Neuron (in vitro differentiated cells): ENCODE measurements at regions not wholly inside any gene's neighbourhood (a gene's known extent, or its start where the extent isn't known, plus 50 kb on each side); places are given as distances from the start of the nearest gene placed in this dataset.

Source experiments
- H2AFZ ChIP-seq: one replicate; pipeline ENCODE4 v1.6.1; 2013; ENCODE audit warnings: low read depth, mild to moderate bottlenecking, inconsistent platforms, low read length, moderate library complexity
- H3K27me3 ChIP-seq: one replicate; pipeline ENCODE4 v1.6.1; 2013; ENCODE audit warnings: low read length; ENCODE audit not compliant: insufficient read depth
- H3K36me3 ChIP-seq: one replicate; pipeline ENCODE4 v1.6.1; 2013; ENCODE audit warnings: low read length; ENCODE audit not compliant: insufficient read depth
- H3K4me1 ChIP-seq: one replicate; pipeline ENCODE4 v1.6.1; 2013; ENCODE audit warnings: low read length; ENCODE audit not compliant: insufficient read depth
- H3K4me3 ChIP-seq: 2 replicates; pipeline ENCODE4 v1.5.1; 2013; ENCODE audit warnings: mild to moderate bottlenecking, low read length, moderate library complexity
- H3K9me3 ChIP-seq: one replicate; pipeline ENCODE4 v1.6.1; 2013; ENCODE audit warnings: low read length

DNA sequence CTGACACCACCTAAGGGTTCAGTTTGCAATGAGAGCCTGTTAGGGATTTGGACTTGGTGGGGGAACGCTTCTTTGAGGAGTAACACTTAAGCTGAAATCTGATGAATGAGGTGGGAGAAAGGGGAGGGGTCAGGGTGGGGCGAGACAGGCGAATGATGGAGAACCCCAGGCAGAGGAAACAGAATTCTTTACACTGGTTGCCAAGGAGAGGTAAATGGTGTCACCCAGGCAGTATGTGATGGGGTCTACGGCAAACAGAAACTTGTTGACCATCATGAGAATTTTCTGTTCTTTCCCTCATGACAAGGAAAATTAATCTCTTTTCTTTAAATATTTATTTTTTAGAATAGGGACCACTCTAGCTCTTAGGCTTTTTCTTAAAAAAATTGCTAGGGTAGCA, 157.2 kb upstream of the MITF start:
- Histone ChIP-seq H3K9me3 (no peaks in the 10 kb centered on the region), H3K4me3 (no peak overlapping the region), H2AFZ (no peak overlapping the region), H3K27me3 (no peaks in the 10 kb centered on the region), H3K4me1 (no peaks in the 10 kb centered on the region), H3K36me3 (no peaks in the 10 kb centered on the region)

DNA sequence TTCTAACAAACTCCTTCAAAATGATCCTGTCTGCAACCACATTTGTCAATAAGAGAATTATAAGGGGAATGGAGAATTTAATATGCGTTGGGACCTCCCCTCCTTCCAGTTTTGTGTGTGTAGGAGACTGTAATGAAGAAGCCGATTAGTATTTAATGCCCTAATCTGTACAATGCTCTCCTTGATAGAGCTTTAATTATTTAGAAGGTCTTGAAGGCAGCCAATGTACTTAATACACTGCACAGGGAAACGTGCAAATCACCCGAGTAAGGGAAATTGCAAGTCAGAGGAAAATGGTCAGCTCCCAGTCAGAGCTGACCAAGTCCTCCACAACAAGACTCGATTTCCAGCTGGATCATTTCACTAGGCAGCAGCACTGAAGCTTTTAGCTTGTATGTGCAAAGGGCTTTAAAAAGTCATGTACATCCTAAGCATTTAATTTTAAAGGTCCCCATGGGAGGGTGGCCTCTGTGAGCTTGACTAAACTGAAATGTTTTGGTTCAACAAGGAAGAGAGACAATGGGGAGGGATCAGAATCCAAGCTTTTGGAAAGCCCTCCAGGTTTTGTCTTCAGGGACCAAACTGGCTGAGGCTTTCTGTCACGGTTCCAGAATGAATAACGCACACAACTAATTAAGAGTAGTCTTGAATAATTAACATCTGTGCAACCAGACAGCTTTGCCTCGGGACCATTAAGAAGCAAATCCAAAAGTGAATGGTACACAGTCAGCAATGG, 159.8 kb upstream of the MITF start:
- Histone ChIP-seq H3K27me3 (no peaks in the 10 kb centered on the region), H3K36me3 (no peaks in the 10 kb centered on the region), H2AFZ (no peak overlapping the region), H3K9me3 (no peaks in the 10 kb centered on the region), H3K4me1 (no peaks in the 10 kb centered on the region), H3K4me3 (no peak overlapping the region)

DNA sequence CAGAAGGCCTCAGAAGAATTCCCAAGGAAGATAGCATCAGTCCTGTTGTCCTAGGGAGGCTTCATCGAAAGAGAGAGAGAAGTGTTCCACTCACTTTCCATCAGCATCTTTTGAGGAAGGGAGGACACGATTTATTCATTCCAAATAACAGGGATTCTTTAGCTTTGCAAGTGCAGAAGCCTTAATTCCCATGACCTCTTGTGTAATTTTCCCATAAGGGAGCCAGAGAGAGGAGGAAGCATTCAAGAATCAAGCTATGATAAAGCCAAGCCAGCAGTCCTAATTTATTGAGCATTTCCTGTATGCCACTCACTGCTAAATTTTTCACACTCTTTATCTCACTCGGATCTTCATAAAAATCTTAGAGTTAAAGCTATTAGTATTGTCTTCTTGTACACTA, 169.7 kb upstream of the MITF start:
- H3K9me3 ChIP-seq, result no peaks in the 10 kb centered on the region
- H2AFZ ChIP-seq, result no peak overlapping the region
- H3K4me3 ChIP-seq, result no peak overlapping the region
- H3K27me3 ChIP-seq, result no peaks in the 10 kb centered on the region
- no peaks in the 10 kb centered on the region for H3K4me1 ChIP-seq
- no peaks in the 10 kb centered on the region for H3K36me3 ChIP-seq

DNA sequence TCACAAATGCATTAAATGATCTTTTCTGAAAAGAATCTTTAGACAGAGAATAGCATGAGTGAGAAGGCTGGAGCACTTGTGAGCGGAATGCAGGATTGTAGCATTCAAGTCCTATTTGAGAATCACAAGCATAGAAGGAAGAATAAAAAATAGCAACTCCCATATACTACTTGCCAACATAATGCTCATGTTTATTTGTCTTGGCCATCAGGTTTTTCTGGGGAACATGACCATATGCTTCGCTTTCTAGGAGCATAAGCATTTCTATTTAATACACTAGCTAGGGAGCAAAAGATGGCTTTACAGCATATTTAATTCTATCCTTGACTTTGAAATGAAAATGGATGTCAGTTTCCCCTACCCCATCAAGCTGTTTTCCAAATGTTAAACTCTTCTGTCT, 170.3 kb upstream of the MITF start:
- Histone ChIP-seq H3K36me3 (no peaks in the 10 kb centered on the region), H3K27me3 (no peaks in the 10 kb centered on the region), H3K4me3 (no peak overlapping the region), H3K4me1 (no peaks in the 10 kb centered on the region), H2AFZ (no peak overlapping the region), H3K9me3 (no peaks in the 10 kb centered on the region)

DNA sequence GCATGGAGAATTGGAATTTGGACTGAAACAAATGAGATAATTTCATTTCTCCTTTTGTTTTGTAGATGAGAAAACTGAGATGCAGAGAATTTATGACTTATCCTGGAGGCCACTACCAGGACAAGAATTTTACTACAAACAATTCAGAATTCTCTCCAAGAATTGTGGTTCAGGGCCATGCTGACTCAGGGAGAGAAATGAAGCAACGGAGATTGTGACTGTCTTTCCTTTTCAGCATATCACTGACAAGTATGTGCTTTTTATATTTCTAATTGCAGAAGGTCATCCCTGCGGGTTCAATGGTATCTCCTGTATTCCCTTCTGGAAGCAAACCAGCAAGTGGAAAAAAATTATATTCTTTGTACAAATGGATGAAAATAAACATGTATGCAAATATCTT, 170.8 kb upstream of the MITF start:
- no peaks in the 10 kb centered on the region for H3K4me1 ChIP-seq
- H3K4me3 ChIP-seq, result no peak overlapping the region
- H2AFZ ChIP-seq, result no peak overlapping the region
- H3K9me3 ChIP-seq, result no peaks in the 10 kb centered on the region
- no peaks in the 10 kb centered on the region for H3K27me3 ChIP-seq
- no peaks in the 10 kb centered on the region for H3K36me3 ChIP-seq

DNA sequence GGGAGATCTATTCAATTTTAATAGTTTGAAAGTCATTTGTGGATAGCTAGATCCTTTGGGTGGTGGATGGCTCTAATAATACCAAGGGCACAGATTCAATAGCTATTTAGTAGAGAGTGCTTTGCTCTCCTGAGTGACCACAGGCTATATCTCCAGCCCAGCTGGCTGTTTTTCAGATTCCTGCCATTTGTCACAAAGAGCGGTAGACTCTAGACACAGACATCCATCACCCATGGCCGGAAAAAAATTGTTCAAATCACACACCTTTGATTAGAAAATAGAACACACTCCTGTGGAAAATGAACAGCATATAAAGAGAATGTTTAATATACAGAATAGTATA, 171.6 kb upstream of the MITF start:
- no peak overlapping the region for H3K4me3 ChIP-seq
- H3K27me3 ChIP-seq, result no peaks in the 10 kb centered on the region
- no peak overlapping the region for H2AFZ ChIP-seq
- H3K4me1 ChIP-seq, result no peaks in the 10 kb centered on the region
- H3K9me3 ChIP-seq, result no peaks in the 10 kb centered on the region
- no peaks in the 10 kb centered on the region for H3K36me3 ChIP-seq

DNA sequence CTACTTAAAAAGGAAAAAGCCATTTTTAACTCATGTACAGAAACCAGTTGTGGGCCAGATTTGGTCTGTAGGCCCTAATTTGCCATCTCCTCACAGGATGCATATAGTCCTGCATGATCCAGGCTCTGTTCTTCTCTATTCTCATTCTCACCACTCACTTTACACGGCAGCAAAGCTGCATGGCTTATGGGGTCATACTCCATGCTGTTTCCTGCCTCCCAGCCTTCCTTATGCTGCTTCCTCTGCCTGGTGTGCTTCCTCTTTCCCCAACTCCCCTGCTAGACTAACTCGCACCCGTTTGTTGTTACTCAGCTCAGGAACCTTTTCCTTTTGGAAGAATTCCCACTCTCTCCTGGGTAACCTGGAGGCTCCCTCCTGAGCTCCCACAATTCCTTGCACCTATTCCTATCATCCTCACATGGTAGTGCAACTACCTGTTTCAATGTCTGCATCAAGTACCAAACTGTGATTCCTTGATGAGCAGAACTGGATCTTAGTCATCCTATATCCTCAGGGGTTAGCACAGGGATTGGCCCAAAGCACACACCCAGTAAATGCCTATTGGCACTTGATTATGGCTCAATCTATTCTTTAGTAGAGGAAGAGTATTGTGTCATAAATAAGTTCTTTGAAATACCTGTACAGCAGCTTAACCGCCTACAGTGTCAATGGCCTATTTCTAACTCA, 172.1 kb upstream of the MITF start:
- Histone ChIP-seq H2AFZ (no peak overlapping the region), H3K9me3 (no peaks in the 10 kb centered on the region), H3K27me3 (no peaks in the 10 kb centered on the region), H3K4me3 (no peak overlapping the region), H3K36me3 (no peaks in the 10 kb centered on the region), H3K4me1 (no peaks in the 10 kb centered on the region)

DNA sequence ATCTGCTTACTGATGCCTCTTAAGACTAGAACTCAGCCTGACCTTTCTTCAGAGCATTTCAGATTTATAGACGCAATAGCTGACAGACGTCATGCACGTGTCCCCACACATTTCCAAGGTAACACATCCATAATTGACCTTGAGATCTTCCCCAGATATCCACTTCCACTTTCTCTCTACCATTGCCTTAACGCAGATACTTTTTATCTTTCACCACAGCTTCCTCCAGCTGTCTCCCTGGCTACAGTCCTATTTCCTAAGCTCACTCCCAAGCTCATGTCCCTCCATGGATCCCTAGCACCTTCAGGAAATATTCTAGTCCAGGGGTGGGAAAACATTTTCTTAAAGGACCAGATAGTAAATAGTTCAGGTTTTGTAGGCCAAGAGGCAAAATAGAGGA, 173.0 kb upstream of the MITF start:
- Histone ChIP-seq H2AFZ (no peak overlapping the region), H3K4me3 (no peak overlapping the region), H3K4me1 (no peaks in the 10 kb centered on the region), H3K36me3 (no peaks in the 10 kb centered on the region), H3K27me3 (no peaks in the 10 kb centered on the region), H3K9me3 (no peaks in the 10 kb centered on the region)

DNA sequence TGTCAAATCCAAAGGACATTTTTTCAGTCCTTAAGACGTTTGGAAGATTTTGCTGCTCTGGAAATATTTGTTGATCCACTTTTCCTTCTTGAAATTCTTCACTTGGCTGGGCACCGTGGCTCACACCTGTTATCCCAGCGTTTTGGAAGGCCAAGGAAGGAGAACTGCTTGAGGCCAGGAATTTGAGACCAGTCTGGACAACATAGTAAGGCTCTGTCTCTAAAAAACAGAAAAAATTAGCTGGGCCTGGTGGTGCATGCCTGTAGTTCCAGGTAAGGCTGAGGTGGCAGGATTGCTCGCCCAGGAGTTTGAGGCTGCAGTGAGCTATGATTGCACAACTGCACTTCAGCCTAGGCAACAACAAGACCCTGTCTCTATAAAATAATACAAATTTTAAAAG, 173.9 kb upstream of the MITF start:
- H2AFZ ChIP-seq, result no peak overlapping the region
- no peaks in the 10 kb centered on the region for H3K9me3 ChIP-seq
- H3K27me3 ChIP-seq, result no peaks in the 10 kb centered on the region
- H3K4me3 ChIP-seq, result no peak overlapping the region
- no peaks in the 10 kb centered on the region for H3K4me1 ChIP-seq
- H3K36me3 ChIP-seq, result no peaks in the 10 kb centered on the region

DNA sequence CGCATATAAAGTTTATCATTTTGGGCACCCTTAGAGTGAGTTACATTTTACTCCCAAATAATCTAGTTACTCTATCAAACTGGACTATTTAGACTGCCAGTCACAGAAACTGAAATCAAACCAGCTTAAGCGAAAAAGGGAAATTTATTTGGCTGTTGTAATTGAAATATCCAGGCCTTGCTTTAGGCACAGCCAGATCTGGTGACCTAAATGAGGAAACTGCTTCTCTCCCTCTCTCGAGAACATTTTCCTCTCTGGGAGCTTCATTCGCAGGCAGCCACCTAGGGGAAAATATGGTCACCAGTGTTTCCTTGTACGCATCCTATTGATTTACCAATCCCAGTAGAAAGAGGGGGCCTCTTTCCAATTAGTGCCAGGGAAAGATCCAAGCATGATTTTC, 175.3 kb upstream of the MITF start:
- no peaks in the 10 kb centered on the region for H3K4me1 ChIP-seq
- H3K36me3 ChIP-seq, result no peaks in the 10 kb centered on the region
- no peak overlapping the region for H3K4me3 ChIP-seq
- H3K9me3 ChIP-seq, result no peaks in the 10 kb centered on the region
- H3K27me3 ChIP-seq, result no peaks in the 10 kb centered on the region
- no peak overlapping the region for H2AFZ ChIP-seq

DNA sequence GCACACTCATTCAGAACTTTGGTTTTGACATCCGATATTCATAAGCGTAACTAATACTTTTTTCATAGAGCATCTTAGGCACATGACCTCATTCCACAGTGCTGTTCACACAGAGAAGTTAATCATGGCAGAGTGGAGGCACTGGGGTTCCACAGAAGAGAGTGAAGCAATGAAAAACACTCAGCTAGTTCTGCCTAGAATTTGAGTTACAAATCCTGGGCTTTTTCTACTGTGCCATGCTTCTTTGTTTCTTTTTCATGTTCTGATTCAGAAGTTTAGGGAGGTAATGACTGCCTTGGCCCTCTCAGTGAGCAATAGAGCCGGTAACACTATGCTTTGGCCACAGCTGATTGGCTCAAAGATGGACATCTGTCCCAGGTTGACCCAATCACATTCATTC, 176.1 kb upstream of the MITF start:
- no peak overlapping the region for H3K4me3 ChIP-seq
- no peaks in the 10 kb centered on the region for H3K4me1 ChIP-seq
- no peaks in the 10 kb centered on the region for H3K36me3 ChIP-seq
- H3K27me3 ChIP-seq, result no peaks in the 10 kb centered on the region
- H3K9me3 ChIP-seq, result no peaks in the 10 kb centered on the region
- H2AFZ ChIP-seq, result no peak overlapping the region

DNA sequence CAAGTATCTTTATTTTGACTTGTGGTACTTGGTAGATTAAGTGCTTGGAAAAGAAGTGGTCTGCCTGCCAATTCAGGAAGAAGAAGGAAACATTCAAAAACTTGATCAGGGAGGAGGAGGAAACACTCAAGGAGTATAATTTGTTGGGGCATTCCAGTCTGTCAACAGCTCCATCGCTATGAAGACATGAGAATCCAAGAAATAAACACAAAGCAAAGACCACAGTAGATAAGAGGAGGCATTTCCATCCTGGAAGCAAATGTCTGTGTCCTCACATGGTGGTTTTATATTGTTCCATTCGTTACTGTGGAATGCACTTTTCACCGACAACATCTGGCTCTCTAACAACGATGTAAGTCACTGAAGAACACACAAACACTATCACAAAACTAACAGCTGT, 176.1 kb upstream of the FRMD4B start:
- no peaks in the 10 kb centered on the region for H3K27me3 ChIP-seq

DNA sequence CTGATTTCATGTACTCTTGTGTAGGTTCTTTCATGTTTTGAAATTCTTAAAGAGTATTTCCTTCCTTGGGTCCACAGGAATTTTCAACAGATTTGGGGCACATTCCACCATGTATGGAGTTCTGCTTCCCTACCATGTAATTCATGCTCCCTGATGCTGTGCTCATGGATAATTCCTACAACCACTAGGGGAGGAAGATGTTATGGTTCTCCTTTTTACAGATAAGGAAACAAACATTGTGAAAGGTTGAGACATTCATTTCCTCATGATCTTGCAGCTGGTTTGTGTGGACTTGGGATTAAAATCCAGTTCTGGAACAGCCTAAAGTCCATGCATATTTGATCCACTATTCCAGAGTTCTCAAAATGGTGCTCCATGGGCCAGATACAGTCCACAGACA, 174.9 kb upstream of the FRMD4B start:
- Histone ChIP-seq H3K36me3 (no peaks in the 10 kb centered on the region), H3K27me3 (no peaks in the 10 kb centered on the region), H3K9me3 (no peaks in the 10 kb centered on the region), H3K4me3 (no peak overlapping the region), H3K4me1 (no peaks in the 10 kb centered on the region), H2AFZ (no peak overlapping the region)

More for the DNA sequence above, 176.1 kb upstream of the FRMD4B start:
- no peaks in the 10 kb centered on the region for H3K9me3 ChIP-seq
- no peak overlapping the region for H2AFZ ChIP-seq
- no peaks in the 10 kb centered on the region for H3K4me1 ChIP-seq
- no peak overlapping the region for H3K4me3 ChIP-seq
- no peaks in the 10 kb centered on the region for H3K36me3 ChIP-seq

DNA sequence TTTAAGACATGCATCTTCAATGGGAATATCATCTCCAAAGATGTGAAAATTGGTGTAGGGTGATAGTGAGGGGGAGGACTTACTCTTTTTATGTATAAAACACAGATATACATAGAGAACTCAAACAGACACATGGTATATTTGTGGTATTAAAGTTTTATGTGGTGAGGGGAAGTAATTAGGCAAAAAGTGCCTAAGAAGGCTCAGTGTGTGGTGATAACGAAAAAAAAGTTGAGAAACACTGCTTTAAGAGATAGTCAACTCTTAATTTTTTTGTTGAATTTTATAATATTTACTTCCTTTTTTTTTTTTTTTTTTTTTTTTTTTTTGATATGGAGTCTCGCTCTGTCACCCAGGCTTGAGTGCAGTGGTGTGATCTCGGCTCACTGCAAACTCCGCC, 174.2 kb upstream of the FRMD4B start:
- no peaks in the 10 kb centered on the region for H3K36me3 ChIP-seq
- no peak overlapping the region for H2AFZ ChIP-seq
- no peaks in the 10 kb centered on the region for H3K27me3 ChIP-seq
- H3K9me3 ChIP-seq, result no peaks in the 10 kb centered on the region
- H3K4me1 ChIP-seq, result no peaks in the 10 kb centered on the region
- H3K4me3 ChIP-seq, result no peak overlapping the region
